ENCODE measurements at regions not wholly inside any gene's neighbourhood (a gene's known extent, or its start where the extent isn't known, plus 50 kb on each side); places are given as distances from the start of the nearest gene placed in this dataset.

DNA sequence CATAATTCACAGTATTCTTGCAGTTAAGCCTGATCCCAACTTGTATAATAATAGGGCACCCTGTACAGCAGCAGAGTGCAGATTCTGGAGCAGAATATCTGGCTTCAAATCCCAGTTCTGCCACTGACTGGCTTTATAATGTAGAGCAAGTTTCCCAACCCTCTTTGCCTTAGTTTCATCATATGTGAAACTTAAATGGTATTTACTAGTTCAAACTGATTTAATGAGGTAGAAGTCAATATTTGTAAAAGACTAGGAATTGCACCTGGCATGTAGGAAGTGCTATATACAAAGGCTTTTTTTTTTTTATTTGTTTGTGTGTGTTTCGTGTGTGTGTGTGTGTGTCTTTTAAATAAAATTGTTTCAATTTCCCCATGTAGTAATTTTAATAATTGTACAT is 125.9 kb downstream of the CCER1 start:
- H3K4me2 ChIP-seq (ENCODE audit: low read length) = no peak overlapping the region
- H4K20me1 ChIP-seq (ENCODE audit: insufficient read depth) = no peaks in the 10 kb centered on the region
- H3K27ac ChIP-seq (ENCODE audit: low read length) = no peak overlapping the region
- no peaks in the 10 kb centered on the region for H3K79me2 ChIP-seq (replicated peaks; ENCODE audit: insufficient read depth, low read length)
- TF ChIP-seq EP300 (conservative IDR thresholded peaks at IDR 0.05; ENCODE audit: poor library complexity, severe bottlenecking) (no peak), RAD21 (conservative IDR thresholded peaks at IDR 0.05) (no peak), REST (IDR thresholded peaks at IDR 0.05; ENCODE audit: borderline replicate concordance) (no peak), EZH2 (IDR thresholded peaks at IDR 0.05; ENCODE audit: borderline replicate concordance, insufficient read depth, low read length, poor library complexity, severe bottlenecking) (no peak), MXI1 (conservative IDR thresholded peaks at IDR 0.05; ENCODE audit: poor library complexity, severe bottlenecking) (no peak), SMC3 (conservative IDR thresholded peaks at IDR 0.05; ENCODE audit: poor library complexity) (no peak), TAF1 (IDR thresholded peaks at IDR 0.05; ENCODE audit: low read depth) (no peak), POLR2AphosphoS5 (IDR thresholded peaks at IDR 0.05) (no peak)
- TF ChIP-seq, protein P1, sequence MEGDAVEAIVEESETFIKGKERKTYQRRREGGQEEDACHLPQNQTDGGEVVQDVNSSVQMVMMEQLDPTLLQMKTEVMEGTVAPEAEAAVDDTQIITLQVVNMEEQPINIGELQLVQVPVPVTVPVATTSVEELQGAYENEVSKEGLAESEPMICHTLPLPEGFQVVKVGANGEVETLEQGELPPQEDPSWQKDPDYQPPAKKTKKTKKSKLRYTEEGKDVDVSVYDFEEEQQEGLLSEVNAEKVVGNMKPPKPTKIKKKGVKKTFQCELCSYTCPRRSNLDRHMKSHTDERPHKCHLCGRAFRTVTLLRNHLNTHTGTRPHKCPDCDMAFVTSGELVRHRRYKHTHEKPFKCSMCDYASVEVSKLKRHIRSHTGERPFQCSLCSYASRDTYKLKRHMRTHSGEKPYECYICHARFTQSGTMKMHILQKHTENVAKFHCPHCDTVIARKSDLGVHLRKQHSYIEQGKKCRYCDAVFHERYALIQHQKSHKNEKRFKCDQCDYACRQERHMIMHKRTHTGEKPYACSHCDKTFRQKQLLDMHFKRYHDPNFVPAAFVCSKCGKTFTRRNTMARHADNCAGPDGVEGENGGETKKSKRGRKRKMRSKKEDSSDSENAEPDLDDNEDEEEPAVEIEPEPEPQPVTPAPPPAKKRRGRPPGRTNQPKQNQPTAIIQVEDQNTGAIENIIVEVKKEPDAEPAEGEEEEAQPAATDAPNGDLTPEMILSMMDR (IDR thresholded peaks at IDR 0.05; ENCODE audit: poor library complexity, severe bottlenecking) = no peak
- no peak overlapping the region for H3K4me3 ChIP-seq (ENCODE audit: low read length)
- no peaks in the 10 kb centered on the region for H3K27me3 ChIP-seq (ENCODE audit: insufficient read depth, low read depth, low read length)
- no peak overlapping the region for H3K9ac ChIP-seq (ENCODE audit: low read length)
- H3K9me3 ChIP-seq (ENCODE audit: low read length) = no peaks in the 10 kb centered on the region
- H3K36me3 ChIP-seq (ENCODE audit: insufficient read depth, low read length) = no peaks in the 10 kb centered on the region
- no peak overlapping the region for H2AFZ ChIP-seq (ENCODE audit: low read depth, low read length)
- no peaks in the 10 kb centered on the region for H3K9me2 ChIP-seq (ENCODE audit: insufficient read depth, low read length)
- H3F3A ChIP-seq (ENCODE audit: insufficient read depth, low read length, poor library complexity, severe bottlenecking) = no peaks in the 10 kb centered on the region

GRCh38 chr12:90828621-90829020 is 126.4 kb downstream of the CCER1 start:
- H3K27me3 ChIP-seq (ENCODE audit: insufficient read depth, low read depth, low read length) = no peaks in the 10 kb centered on the region
- H3K4me2 ChIP-seq (ENCODE audit: low read length) = no peak overlapping the region
- no peaks in the 10 kb centered on the region for H3K9me2 ChIP-seq (ENCODE audit: insufficient read depth, low read length)
- H3F3A ChIP-seq (ENCODE audit: insufficient read depth, low read length, poor library complexity, severe bottlenecking) = no peaks in the 10 kb centered on the region
- no peak for TF ChIP-seq SMC3 (conservative IDR thresholded peaks at IDR 0.05; ENCODE audit: poor library complexity)
- no peak for TF ChIP-seq MXI1 (conservative IDR thresholded peaks at IDR 0.05; ENCODE audit: poor library complexity, severe bottlenecking)
- H3K36me3 ChIP-seq (ENCODE audit: insufficient read depth, low read length) = no peaks in the 10 kb centered on the region
- no peak overlapping the region for H3K9ac ChIP-seq (ENCODE audit: low read length)
- no peak overlapping the region for H3K4me3 ChIP-seq (ENCODE audit: low read length)
- H2AFZ ChIP-seq (ENCODE audit: low read depth, low read length) = no peak overlapping the region
- H3K9me3 ChIP-seq (ENCODE audit: low read length) = no peaks in the 10 kb centered on the region
- H3K27ac ChIP-seq (ENCODE audit: low read length) = no peak overlapping the region
- H4K20me1 ChIP-seq (ENCODE audit: insufficient read depth) = no peaks in the 10 kb centered on the region
- no peaks in the 10 kb centered on the region for H3K79me2 ChIP-seq (replicated peaks; ENCODE audit: insufficient read depth, low read length)

DNA sequence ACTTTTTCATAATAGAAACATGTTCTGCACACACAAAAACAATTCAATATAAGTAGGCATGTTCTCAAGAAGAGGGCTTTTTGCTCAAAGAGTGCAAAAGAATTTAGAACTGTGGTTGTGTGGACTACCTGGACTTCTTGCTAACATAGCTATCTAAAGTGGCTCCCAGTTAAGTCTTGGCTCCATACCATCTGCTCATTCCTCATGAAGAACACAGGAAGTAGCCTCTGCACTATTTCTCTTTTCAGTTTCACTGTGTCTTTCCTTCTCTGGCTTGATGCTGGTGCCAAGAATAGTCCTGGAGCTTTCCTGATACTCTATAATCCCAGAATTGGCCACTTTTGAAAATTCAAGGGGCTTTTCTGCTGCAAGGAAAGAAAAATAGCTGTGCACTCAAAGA is 127.4 kb downstream of the CCER1 start:
- TF ChIP-seq MXI1 (conservative IDR thresholded peaks at IDR 0.05; ENCODE audit: poor library complexity, severe bottlenecking) (no peak), SMC3 (conservative IDR thresholded peaks at IDR 0.05; ENCODE audit: poor library complexity) (no peak), REST (IDR thresholded peaks at IDR 0.05; ENCODE audit: borderline replicate concordance) (no peak), TAF1 (IDR thresholded peaks at IDR 0.05; ENCODE audit: low read depth) (no peak), RAD21 (conservative IDR thresholded peaks at IDR 0.05) (no peak), EP300 (conservative IDR thresholded peaks at IDR 0.05; ENCODE audit: poor library complexity, severe bottlenecking) (no peak), EZH2 (IDR thresholded peaks at IDR 0.05; ENCODE audit: borderline replicate concordance, insufficient read depth, low read length, poor library complexity, severe bottlenecking) (no peak), POLR2AphosphoS5 (IDR thresholded peaks at IDR 0.05) (no peak)
- TF ChIP-seq, protein P1 (IDR thresholded peaks at IDR 0.05; ENCODE audit: poor library complexity, severe bottlenecking) = no peak

More for the DNA sequence above, 127.4 kb downstream of the CCER1 start:
- H4K20me1 ChIP-seq (ENCODE audit: insufficient read depth) = no peaks in the 10 kb centered on the region
- no peak overlapping the region for H3K9ac ChIP-seq (ENCODE audit: low read length)
- H3K79me2 ChIP-seq (replicated peaks; ENCODE audit: insufficient read depth, low read length) = no peaks in the 10 kb centered on the region
- no peak overlapping the region for H3K4me3 ChIP-seq (ENCODE audit: low read length)
- H3K27ac ChIP-seq (ENCODE audit: low read length) = no peak overlapping the region
- H3F3A ChIP-seq (ENCODE audit: insufficient read depth, low read length, poor library complexity, severe bottlenecking) = no peaks in the 10 kb centered on the region
- H3K27me3 ChIP-seq (ENCODE audit: insufficient read depth, low read depth, low read length) = no peaks in the 10 kb centered on the region
- H3K36me3 ChIP-seq (ENCODE audit: insufficient read depth, low read length) = no peaks in the 10 kb centered on the region
- H2AFZ ChIP-seq (ENCODE audit: low read depth, low read length) = no peak overlapping the region
- H3K4me2 ChIP-seq (ENCODE audit: low read length) = no peak overlapping the region
- H3K9me2 ChIP-seq (ENCODE audit: insufficient read depth, low read length) = no peaks in the 10 kb centered on the region
- H3K9me3 ChIP-seq (ENCODE audit: low read length) = no peaks in the 10 kb centered on the region

Data from neural cell (in vitro differentiated cells).